ENCODE measurements at regions not wholly inside any gene's neighbourhood (a gene's known extent, or its start where the extent isn't known, plus 50 kb on each side); places are given as distances from the start of the nearest gene placed in this dataset.

- DNase-seq = no peak
Observed at GRCh38 chr2:10239561-10239967, 63.1 kb upstream of the HPCAL1 start.

DNA sequence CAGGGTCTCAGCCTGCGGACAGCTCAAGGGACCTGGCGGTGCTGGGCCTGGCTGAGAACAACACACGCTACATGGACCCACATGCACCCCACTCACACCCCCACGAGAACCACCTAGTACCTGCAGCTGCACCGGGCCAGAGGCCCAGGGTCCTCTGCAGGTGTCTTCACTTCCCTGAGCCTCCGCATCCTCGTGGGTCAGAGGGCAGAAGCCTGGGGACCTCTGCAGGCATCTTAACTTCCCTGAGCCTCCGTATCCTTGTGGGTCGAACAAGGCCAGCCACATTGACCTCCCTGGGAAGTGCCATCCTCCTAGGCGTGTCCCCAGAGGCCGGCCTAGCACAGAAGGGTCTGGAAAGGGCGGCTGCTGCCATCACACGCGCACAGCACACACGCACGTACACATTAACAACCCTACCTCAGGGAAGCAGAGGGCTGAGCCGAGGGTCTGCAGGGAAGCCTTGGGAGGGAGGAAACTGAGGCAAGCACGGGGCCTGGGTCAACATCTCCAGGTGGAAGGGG is 62.5 kb upstream of the HPCAL1 start:
- DNase-seq = no peak

DNA sequence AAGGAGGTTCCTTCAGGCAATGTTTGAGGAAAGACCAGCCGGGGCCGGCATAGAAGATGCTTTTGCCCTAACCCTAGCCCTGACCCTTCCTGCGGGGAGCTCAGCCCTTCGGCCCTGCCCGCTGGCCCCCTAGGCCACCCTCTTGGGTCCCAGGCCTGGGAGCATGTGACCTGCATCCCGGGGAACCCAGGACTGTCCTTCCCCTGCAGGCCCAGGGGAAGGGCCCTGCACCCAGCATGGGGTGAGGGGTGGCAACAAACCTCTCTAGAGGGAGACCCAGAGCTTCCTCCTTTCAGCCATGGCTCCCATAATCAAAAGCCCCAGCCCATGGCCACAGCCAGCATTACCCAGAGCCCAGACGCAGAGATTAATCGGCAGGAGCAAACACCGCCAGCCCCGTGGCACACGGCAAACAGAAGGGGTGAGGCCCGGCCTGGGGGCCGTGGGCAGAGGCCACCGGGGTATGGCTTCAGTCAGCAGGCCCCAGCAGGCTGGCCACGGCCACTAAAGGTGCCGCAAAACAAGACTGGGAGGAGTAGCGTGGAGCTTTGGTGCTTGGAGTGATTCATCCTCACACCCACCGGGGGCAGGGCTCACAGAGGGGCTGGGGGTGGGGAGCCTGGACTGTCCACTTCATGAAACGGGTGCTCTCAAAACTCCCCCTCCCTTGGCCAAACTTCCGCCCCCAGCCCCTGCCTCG is 61.6 kb upstream of the HPCAL1 start:
- DNase-seq = no peak

- DNase-seq = no peak
Observed at GRCh38 chr2:10241641-10242430, 60.9 kb upstream of the HPCAL1 start.

DNA sequence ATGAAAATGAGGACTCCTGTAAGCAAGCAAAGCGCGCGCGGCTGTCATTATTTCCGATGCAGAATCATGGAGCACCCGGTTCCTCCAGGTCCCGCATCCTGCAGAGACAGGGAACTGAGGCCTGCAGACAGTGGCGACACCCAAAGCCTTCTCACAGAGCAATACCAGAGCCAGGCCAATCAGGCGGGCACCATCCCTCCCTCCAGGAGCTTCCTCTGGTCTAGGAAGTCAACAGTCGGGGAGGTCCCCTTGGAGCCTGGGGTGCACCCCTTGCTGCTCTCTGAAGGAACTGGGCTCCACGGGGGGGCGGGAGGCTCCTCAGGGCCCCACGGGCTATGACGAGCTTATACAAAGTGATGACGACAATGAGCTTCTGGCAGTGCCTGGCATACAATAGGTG is 60.3 kb upstream of the HPCAL1 start:
- no peak for DNase-seq

- no peak for DNase-seq
Observed at GRCh38 chr2:10242998-10243925, 59.4 kb upstream of the HPCAL1 start.

DNA sequence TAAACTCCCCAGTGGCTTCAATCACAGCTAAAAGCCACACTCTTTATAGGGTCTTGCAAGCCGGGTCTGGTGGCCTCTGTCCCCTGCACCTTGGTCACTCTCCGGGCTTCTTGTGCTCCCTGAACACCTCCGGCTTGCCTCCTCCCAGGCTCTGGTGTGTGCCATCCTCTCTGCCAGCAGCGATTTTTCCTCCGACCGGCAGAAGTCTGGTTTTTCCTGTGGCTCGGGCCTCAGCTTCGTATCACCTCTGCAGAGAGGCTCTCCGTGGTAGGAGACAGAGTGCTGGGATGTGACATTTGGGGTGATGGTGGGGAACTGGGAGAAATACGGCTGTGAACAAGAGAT is 58.8 kb upstream of the HPCAL1 start:
- DNase-seq = no peak

DNA sequence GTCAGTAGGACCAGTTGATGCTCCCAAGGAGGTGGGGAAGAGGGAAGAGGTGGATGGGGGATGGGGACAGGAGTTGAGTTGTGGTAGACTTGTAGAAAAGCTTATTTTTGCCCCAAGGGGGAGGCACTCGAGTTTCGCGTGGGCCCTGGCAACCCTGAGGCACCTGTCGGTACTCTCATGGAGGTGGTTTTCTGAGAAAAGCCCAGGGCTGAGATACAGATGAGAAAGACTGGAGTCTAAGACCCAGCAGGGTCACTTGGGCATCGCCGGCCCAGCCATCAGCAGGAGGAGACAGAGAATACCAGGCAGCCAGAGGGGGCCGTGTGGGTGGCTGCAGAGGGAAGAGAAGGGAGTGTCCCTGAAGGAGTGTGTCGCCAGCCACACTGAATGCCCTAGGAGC is 57.7 kb upstream of the HPCAL1 start:
- no peak for DNase-seq

- DNase-seq = no peak
Observed at GRCh38 chr2:10245661-10246060, 57.0 kb upstream of the HPCAL1 start.

GRCh38 chr2:10246370-10246769 is 56.3 kb upstream of the HPCAL1 start:
- no peak for DNase-seq

DNA sequence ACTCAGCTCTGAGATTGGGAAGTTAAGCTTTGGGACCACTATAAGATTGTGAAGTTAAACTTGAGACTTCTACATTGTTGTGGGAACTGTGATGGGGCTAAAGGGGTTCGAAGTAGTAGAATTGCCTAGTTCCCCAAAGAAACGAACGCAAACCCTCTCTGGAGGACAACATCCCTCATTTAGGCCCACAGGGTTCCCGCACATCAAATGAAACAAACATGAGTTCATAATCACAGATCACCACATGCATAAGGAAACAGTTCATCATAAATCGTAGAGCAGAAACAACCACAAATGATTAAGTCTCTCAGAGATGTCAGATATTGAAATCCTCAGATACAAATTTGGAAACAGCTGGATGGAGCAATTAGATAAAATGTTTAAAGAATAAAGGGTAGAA is 55.9 kb upstream of the HPCAL1 start:
- no peak for DNase-seq

DNA sequence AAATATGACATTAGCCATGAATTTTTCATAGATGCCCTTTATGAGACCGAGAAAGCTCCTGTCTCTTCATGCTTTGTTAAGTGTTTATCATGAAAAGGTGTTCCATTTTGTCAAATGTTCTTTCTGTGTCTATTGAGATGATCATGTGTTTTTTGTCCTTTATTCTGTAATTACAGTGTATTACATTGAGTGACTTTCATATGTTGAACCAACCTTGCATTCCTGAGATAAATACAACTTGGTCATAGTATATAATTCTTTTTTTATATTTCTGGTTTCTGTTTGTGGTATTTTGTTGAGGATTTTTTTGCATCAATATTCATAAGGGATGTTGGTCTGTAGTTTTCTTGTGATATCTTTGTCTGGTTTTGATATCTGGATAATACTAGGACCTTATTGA is 52.9 kb upstream of the HPCAL1 start:
- no peak for DNase-seq

DNA sequence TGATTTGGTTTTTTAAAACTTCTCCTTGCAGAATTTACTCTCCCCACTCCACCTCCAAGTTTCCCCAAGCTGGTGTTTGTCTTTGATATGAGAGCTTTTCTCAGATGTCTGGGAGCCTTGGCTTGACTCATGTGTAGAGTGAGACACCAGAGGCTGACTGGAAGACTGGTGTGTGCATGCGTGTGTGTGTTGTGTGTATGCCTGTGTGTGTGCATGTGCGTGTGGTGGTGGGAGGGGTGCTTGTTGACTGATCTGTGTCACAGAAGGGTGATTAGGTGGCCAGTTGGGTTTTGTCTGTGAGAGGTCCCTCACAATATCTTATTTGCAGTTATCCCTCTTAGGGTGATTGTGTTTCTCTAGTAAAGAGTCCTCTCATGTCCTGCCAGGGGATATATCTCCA is 50.5 kb upstream of the HPCAL1 start:
- DNase-seq = no peak

DNA sequence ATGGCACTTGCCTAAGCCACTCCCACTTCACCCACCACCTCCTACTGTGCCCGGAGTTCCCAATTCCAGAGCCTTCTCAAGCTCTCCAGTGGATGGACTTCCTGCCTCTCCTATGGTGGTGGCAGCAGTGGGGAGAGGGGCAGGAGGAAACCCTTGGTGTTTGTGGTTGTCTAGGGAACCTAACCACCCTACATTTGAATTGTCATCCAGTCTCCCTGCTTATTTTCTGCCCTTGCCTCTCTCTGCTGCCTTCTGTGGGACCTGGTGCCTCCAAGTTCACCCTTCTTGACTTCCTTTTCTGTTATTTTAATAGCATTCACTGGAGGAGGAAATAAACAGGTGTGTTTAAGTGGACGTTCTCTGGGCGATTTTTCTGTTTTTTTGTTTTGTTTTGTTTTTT is 50.0 kb upstream of the HPCAL1 start:
- no peak for DNase-seq

Data from HCEC 1CT (cell line).